ENCODE measurements at regions not wholly inside any gene's neighbourhood (a gene's known extent, or its start where the extent isn't known, plus 50 kb on each side); places are given as distances from the start of the nearest gene placed in this dataset.

DNA sequence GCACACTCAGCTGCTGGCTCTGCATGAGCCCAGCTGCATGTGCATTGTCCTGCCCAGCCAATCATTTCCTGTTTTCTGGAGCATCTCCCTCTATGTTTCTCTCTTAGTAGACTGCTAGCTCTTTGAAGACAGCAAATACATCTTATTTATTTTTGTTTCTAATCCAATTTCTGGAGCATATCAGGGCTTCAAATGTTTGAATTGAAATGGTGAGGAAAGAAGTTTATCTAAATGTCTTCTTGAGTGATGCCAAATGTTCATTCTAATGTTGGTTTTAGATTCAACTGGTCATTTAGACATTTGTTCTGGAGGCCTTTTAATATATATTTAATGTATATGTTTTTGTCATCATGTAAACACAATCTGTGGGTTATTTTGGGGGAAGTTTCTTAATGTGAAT, 141.9 kb downstream of the DNAJB9 start:
- DNase-seq, result no peak

DNA sequence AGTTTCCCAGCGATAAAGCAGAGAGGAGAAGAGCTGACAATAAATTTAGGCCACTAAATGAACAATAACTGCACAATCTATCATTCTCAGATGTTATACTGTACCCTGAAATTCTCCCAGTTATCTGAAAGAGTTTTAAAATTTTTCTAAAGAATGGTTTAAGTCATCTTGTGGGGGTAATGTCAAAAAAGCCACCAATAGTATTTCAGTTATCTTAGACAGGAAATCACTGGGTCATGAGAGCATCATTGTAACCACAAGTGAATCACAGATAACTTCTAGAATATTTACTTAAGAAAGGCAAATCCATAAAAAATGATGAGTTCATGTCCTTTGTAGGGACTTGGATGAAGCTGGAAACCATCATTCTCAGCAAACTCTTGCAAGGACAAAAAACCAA, 147.1 kb downstream of the DNAJB9 start:
- DNase-seq, result no peak

DNA sequence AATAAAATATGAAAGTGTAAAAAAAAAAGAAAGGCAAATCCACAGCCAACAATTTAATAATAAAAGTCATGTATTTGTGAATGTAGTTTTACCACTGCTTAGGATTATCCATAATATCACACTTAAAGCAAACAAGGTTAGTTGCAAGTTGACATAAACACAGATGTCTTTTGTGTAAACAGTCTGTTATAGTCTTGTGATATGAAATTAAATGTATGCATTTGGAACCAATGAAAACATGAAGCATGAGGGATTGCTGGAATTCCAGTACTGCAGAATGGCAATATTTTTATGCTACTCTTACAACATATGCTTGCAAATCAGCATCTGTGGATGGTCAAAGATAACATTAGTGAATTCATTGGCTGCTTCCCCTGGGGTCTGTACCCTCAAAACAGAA, 148.1 kb downstream of the DNAJB9 start:
- no peak for DNase-seq

DNA sequence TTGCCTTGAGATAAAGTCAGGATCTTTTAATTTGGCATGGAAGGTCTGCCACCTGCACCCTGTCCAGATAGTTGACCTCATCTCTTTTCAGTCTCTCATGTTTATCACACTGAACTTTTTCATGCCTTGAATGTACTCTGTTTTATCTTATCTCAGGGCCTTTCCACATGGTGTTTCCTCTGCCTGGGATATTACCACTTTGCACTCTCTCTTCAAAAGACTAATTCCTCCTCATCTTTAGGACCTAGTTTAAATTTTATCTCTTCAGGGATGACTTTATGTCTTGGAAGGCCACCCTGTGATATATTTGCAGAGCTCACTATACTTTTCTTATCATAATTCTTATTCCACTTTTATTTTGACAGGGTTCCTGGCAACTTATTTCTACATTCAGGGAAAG, 150.0 kb downstream of the DNAJB9 start:
- no peak for DNase-seq

DNA sequence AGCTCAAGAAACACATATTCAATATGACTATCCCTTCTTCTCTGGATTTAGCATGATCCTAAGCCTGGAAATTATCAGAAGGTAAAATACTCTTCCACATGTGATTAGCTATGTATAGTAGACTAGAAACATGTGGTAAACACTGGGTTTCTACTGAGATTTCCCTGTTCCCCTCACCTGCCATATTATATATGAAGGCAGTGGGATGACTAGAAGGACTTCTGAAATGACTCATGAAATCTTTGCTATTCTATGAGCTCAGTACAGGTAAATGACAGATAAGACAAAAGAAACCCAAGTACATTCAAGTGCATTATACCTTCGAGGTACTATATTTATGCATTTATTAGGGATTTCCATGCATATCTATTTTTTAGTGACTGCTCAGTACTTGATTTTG, 152.9 kb downstream of the DNAJB9 start:
- DNase-seq, result no peak

DNA sequence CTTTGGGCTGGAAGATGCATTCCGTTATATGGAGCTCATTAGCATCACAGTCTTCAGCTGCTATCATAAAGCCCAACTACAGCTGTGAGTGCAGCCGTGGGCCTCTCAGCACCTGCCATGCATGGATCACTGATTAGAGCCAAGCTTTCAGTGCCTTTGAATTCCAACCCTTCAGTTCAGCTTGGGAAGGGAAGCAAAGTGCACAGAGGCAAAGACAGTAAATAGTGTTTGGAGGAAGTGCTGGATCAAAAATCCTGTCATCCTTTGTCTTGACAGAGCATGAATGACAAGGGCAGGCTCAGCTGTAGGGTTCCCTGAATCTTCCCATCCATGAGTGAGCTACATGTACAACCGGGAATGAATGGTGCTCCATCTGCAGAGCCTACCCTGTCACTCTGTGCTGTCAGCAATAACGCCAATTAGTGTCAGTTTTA, 153.7 kb downstream of the DNAJB9 start:
- DNase-seq, result no peak

DNA sequence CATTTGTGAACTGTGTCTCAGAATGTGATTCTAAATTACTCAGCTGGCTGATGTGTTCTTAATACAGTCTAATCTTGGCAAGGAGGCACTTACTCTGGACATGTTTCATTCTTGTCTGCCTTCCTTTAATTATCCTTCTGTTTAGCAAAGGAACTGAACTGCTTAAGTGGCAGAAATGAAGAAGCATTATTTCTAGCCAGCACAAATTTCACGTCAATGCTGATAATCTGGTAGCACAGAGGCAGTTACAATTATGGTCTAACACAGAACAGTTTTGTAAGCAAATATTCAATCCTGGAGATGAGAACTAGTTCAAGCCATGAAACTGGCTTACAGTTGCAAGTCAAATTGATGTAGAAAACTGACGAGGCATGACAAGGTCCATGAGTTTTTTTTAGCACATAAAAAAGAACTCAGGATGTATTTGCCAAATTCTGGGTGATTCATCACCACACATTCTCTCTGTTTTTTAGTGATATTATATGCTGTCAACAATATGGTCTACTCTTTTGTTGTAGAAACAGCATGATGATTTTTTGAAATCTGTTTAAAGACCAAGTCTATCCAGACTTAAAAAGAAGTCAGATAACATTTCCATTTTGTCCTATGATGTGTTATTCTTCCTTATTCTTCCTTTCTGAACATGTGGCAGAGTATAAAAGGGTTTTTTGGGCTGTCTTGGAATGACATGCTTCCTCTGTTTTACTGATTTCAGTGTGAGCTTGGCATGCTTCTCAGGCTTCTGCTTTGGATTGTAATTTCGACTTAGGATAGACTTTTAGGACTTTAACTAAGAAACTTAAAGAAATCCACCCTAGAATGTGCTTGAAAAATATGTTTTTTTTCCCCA, 154.8 kb downstream of the DNAJB9 start:
- no peak for DNase-seq

DNA sequence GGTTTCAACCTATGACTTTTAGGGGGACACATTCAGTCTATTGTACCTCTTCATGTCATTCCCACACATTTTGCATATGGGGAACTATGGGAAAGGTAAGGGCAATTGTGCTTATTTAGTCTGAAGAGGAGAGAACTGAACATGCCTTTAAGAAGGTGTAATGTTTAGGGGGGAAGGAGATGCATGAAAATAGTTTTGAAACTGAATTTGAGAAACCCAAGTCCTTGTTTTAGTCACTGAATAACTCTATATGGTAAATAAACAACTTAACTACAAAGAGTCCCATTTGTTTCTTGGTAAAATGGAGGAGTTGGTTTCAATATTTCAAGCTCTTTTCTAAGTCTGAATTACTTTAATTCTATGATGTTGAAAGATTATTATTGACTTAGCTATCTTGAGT, 166.1 kb downstream of the DNAJB9 start:
- no peak for DNase-seq

DNA sequence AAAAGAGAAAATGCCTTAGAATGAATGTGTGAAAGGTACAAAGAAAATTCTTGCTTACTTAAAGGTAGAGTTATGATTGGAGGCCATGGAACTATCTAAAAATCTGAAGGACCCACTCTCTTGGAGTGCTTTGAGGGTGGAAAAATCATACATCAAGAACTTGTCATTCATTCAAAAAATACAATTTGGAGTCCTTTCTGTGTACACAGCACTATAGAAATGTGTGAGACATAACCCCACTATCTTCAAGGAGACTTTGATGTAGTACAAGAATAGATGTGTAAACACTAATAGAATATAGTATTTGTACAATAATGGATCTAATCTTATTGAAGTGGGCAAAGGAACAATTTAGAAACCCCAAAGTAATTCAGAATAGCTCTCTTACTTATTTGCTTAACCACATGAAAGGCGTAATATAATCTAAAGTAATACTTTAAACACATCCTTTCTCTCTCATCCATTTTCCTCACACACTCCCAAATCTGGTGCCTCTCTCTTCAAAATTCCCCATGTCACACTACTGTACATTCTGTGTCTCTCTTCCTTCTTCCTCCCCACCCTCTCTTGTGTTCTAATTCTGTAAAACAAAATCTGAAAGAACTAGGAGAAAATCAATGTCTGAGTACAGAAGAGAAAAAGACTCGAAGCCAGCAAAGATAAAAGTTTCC, 166.7 kb downstream of the DNAJB9 start:
- DNase-seq, result no peak

DNA sequence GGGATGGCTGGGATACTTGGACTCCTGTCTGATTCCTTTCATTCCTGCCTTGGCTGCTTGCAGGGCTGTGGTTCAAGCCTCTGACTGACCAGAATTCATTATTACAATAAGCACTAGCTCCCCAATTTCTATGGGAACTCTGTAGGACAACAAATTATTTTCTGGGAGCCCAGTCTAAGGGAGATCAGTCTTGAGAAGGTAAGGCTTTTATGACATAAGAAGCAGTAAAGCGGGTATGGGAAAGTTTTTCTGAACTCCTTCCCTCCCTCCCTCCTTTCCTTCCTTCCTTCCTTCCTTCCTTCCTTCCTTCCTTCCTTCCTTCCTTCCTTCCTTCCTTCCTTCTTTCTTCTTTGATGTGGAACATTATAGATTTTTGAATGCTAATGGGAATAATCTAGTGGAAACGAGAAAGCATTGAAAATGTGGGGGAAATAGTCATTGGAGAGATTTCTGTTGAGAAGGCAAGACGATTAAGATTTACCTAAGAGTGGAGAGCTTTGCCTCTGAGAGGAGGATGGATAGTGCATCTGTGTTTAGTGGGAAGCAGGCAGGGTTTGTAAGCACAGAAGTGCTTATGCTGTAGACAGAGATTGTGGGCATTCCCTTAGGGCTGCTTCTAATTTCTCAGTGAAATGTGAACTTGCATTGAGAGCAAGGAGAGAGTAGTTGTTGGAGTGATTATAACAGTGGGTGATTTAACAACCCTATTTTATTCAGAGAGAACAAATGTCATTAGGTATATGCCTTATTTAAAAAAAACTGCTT, 201.5 kb downstream of the DNAJB9 start:
- DNase-seq, result no peak

DNA sequence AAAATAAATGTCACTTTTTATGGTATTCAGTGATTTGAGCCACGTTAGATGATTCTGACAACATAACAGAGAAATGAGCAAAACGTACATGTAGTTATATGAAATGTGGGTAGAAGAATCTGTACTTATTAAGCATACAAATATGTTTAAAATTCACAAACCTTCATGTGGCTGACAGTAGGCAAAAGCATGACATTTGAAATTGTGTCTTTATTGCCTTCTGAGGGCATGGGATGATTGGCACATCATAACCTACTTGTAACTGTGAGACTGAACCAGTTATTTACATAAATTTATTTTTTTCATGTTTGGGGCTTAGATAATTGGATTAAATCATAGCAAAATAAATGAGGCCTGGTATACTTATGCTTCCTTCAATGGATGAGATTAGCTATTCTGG, 202.2 kb downstream of the DNAJB9 start:
- DNase-seq, result no peak

DNA sequence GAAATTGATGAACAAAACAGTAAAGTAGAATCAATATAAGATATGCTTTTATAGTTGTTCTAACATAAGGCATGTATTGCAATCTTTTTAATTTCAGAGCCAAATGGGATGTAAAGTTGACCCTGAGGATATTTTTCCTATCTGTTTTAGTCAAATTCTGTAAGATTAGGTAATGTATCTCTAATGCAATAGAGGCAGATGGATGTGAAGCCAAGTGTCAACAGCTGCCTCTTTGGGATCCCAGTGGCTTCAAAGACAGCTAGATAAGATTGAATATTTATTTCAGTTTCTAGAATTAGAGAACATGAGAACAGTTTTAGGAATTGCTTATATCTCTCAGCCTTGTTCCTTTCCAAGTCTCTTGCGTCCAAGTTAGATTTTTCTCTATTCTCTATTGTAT, 208.3 kb downstream of the DNAJB9 start:
- DNase-seq, result no peak

DNA sequence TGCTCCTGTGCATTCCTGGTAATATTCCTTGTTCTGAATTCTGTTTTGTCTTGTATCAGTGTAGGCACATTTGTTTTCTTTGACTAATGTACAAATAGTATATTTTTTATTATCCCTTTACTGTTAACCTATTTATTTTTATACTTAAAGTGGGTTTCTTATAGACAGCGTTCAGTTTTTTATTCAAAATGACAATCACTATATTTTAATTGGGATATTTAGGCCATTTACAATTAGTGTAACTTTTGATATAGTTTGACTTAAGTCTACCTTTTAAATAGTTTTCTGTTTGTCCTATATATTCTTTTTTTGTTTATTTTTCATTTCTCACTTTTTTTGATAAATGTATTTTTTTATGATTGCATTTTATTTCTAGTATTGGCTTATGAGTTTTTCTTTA, 219.8 kb downstream of the DNAJB9 start:
- DNase-seq, result no peak

DNA sequence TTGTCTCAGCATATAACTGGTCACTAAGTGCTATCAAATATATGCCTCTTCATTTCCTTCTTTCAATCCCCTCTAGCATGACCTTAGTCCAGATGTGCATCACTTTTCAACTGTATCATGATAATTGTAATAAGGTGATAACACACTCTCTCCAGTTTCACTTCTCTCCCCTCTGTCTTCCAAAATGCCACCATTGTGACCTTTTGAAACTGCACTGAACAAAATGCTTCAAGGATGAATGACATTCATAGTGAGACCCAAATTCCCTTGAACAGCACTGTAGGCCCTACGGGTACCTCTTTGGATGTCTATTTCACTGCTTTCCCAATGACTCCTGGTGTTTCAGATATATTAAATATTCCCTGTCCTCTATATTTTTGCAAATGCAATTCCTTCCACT, 224.8 kb downstream of the DNAJB9 start:
- DNase-seq, result no peak

DNA sequence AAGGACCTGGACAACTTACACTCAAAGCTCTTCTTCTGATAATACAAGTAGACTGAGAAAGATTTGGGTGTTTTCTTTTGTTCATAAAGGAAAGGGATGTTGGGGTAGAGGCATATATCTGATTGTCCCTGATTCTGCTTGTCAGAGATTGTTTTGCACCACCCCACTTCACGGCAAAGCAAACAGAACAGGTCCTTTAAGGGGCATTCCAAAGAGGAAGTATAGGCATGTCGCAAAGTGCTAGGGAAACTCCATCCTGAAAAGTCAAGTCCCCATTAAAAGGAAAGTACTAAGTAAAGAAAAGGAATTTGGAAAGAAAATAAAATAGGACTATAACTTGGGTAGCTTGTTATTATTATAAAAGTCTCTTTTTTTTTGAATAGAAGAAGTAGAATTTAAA, 233.0 kb downstream of the DNAJB9 start:
- DNase-seq, result no peak

DNA sequence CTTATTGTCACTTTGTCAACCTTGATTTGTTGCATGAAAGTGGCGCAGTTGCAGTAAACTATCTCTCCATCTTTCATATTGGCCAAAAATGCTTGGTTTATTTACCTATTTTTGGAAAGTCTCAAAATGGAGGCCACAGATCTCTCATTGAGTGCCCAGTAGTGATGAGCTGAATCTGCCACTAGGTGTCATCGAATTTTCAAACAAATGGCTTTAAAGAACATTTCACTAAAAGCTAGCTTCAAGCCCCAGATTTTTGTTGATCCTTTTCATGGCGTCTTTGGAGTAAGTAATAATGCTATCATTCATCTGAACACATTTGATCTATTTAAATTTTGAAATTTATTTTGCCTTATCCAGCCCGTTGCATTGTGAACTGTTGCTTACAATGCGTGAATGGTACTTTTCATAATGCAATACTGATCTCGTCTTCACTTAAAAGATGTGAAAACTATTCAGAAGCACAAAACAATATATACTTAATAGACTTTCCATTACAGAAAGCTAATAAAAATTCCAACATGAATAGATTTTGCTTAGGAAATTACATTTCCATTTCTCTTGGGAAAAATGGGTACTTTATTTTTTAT, 236.2 kb downstream of the DNAJB9 start:
- peak; percentile 43 for DNase-seq

DNA sequence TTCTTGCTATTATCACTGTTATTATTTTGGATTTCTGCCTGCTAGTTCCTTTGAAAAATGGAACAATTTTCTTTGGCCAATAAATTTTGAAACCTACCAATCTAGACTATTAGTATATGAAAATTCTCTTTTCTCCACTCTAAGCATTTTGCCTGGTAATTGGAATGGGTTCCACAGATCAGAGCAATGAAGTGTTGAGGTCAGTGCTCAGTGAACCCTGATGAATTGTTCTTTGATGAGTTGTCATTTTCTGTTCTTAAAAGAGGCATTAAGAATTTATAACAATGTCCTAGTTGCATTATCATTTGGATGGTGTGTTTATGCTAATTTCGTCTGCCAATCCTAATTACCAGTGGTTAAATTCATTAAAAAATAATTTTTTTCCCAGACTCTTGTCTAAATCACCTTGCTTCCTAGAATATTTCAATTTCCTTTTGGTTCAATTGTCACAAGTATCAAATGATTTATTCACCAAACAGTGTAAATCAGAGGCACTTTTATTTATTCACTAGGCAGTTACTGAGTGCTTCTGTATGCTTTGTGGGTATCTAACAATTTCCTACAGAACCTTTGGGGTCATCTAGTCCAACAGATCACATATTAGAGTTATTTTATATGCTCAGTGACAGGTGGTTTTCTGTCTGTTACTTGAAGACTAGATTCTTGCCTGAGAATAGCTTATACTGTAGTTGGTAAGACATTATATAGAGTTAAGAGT, 239.0 kb downstream of the DNAJB9 start:
- no peak for DNase-seq

DNA sequence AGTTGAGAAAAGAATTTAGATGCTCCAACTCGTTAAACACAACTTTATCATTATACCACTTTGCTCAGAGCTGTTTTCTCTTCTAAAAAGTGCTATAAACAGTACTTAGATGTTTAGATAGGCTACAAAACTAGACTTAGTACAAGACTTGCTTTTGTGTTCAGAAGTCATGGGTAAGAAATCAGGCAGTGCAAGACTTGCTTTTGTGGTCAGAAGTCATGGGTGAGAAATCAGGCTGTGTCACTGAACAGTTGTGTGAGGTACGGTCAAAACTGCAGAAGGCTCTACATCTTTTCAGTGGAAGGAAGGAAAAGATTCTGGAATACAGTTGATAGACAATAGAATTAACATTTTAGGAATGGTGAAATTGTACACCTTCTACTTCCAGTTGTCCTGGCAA, 239.7 kb downstream of the DNAJB9 start:
- DNase-seq, result no peak

DNA sequence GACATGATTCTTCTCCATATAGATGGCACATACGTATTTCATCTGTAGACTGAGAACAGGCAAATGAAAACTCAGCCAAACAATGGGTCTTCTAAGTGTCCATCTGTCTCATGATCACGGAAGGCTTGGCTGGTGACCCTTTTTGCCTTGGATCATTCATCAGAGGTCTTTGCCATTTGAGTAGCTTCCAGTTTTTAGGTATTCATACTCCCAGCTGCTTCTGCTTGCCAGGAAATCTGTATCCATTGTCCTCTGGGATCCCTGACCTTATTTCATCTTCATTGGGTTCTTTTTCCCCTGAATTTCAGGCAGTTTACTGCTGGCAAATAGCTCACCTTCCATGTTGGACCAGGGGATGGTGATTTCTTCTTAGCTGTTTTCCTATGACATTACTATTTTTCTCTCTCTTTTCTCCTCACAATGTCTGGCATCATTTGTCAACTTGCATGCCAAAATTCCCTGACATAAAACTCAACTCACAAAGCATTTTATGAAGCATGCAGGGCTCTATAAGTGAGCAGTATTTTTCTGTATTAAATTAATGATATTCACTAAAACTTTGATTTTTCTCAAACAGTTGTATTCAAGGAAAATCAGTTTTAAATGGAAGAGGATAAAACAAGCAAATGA, 241.2 kb downstream of the DNAJB9 start:
- DNase-seq, result no peak

DNA sequence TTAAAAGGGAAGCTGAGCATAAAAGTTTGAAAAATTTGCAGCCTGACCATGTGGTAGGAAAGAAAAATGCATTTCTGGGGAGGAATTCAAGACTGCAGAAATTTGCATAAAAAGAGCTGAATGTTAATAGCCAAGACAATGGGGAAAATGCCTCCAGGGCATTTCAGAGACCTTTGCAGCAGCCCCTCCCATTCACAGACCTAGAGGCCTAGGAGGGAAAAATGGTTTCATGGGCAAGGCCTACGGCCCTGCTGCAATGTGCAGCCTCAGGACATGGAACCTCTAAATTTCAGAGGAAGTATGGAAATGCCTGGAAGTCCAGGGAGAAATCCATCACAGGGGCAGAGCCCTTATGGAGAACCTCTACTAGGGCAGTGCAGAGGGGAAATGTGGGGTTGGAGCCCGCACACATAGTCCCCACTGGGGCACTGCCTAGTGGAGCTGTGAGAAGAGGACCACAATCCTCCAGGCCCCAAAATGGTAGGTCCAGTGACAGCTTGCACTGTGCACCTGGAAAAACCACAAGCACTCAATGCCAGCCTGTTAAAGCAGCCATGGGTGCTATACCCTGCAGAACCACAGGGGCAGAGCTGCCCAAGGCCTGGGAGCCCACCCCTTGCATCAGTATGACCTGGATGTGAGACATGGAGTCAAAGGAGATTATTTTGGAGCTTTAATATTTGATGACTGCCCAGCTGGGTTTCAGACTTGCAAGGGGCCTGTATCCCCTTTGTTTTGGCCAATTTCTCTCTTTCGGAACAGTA, 243.8 kb downstream of the DNAJB9 start:
- no peak for DNase-seq

DNA sequence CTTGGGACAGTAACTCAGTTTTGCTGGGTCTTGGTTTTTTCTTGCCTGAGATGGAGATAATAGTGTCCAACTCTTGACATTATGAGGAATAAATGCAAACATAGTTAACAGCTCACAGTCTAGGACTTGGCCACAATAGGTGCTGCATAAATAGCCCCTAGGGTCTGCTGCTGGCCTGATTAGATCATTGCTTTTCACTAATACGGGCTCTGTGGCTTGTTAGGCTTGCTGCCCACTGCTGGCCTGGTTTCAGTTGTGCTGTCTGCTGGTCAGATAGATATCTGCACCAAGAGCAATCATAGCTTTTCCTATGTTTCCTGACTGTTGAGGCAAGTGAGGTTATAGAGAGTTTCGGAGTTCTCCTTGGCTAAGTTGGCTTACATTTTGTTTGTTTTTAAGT, 246.1 kb downstream of the DNAJB9 start:
- no peak for DNase-seq

DNA sequence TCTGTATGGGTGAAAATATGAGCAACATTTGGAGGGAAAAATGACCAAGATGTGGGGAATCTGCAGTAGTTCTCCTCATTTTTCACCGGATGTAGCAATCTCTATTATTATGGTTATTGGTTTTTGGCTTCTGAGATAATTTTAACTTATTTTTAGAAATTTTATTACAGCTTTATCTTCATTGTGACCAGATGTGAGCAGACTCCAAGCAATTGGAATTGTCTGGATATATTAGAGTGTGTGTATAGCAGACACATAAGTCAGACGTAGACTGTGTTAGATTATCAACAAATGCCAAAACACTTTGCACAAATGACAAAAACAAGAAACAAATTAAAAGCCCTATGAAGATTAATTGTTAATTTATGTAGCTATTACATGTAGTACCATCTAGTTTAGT, 249.1 kb downstream of the DNAJB9 start:
- DNase-seq, result no peak

Data from NCI-H1092 treated with DMSO at 0.1 percent for 48 hours (cell line).